CD4-positive, alpha-beta T cell treated with Interleukin-6 for 4 hours (primary cell): ENCODE measurements at regions not wholly inside any gene's neighbourhood (a gene's known extent, or its start where the extent isn't known, plus 50 kb on each side); places are given as distances from the start of the nearest gene placed in this dataset.

Experiments used
- DNase-seq: peaks from one replicate; pipeline ENCODE4 v3.0.0-alpha.2; 2020; ENCODE audit warnings: mixed read lengths

DNA sequence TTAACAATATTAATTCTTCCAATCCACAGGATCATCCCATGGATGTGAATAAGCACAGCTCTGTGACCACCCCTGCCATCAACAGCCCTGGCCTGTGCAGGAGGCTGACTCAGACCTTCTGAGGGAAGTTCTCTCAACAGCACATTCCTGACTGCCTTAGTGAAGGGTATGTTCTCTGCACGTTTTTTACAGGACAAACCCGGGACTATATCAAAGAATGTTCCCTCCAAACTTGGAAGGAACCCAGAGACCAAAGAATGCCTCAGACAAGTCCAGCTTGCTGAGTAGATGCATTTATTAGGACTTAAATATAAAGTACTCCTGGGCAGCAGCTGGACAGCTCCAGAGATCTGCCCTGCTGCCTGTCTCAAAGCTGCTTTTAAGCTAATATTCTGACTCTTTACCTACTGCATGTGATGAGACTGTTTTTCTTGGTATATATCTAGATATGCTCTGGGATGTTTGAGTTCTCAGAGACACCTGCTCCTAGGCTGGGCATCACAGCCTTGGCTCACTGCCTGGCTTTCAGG, 1127.8 kb upstream of the PRKX start:
- no peak for DNase-seq

GRCh38 chrX:4831574-4831973, 1118.1 kb upstream of the PRKX start:
- DNase-seq: no peak

DNA sequence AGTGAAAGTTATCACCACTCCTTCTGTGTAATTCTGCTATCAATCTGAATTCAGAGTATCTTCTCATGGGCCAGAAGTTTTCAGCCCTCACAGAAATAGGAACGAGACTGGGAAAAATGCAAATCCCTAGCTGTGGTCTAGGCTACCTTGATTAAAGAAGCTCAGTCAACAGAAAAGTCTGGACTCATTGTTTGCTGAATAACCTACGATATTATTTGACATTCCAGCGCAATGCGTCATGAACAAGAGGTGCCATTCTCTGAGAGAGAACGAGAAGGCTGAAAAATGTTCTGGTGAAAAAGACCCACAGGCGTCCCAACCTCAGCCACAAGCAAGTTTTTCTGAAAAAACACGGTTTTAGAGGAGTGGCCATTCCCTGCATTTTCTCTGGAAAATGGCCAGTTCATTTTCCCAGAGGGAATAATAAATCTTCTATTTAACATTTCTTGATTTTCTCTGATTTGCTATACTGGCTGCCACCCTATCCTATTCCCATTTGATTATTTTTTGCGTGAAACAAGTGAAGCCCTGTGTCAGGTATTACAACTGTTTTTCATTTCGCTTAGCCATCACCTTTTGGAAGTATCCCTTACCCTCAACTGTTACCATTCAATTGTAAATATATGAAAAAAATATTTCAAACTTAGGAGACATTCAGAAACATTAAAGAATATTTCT, 1117.6 kb upstream of the PRKX start:
- DNase-seq: no peak

- DNase-seq: no peak
Measured at GRCh38 chrX:4825550-4825949, 1112.1 kb upstream of the PRKX start.

DNA sequence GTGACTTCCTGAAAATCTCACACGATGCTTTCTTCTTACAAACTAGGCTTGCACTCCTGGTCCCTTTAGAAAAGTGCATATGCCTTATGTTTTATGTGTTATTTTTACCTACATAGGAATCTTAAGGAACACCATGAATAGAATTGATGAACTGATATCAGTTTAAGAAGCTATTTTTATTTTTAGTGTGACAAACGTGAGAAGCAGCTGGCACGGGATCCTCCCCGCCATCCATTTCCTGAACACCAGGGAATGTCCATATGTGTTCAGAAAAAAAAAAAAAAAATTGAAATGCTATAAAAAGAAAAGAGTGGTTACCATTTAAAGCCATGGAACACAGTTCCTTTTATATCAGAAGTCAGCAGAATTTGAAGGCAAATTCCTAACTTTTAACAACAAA, 1096.1 kb upstream of the PRKX start:
- DNase-seq: no peak

GRCh38 chrX:4805502-4805901, 1092.1 kb upstream of the PRKX start:
- DNase-seq: no peak

DNA sequence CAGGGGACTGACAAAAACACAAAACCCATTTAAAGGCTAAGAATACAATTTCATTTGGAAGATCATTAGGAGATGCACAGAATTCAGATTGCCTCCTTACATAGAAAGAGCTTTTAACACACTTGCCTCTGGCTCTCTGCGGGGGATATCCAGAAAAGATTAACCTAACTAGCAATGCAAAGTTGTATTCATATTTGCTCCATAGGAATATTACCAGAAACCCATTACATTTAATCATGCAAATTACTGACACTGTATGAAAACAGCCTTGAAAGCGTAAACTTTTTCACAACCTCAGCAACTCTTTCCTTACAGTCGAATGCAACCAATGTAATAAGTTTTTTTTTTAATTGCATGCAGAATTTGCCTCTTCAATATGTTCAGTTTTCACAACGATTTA, 1087.3 kb upstream of the PRKX start:
- no peak for DNase-seq

DNA sequence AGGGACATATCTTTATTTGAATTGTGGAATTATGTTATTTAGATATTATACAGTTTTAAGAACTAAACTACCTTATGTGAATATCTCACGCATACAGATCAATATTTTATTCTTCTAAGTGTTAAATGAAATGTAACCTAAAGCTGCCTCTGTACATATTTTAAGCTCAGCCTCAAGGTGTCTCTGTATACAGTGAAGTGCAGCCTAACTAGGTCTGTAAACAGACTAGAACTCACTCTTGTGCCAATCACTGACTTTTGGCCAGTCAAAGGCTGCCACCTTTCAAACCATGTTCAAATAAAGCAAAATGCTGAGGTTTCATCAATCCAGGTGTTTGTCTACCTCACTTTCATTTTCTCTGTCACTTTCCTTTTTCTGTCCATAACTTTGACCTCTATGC, 1074.5 kb upstream of the PRKX start:
- no peak for DNase-seq

GRCh38 chrX:4764888-4765287, 1051.4 kb upstream of the PRKX start:
- no peak for DNase-seq

DNA sequence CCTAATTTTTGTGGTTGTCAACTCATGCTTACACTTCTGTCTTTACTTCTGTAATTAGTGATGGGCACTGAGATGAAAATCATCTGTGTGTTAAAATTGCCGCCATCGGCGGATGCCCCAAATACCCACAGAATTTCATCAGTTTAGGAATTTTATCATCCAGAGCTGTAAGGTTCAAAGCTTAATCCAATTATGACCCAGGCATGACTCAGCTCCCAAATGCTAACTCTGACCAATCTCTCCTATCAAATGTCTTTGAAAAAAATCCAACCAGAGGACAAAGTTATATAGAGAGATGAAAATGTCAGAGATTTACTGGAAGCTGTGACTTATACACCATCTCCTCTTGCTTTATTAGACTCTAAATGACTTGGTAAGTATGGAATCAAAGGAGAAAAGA, 1048.7 kb upstream of the PRKX start:
- no peak for DNase-seq

GRCh38 chrX:4754878-4755604, 1041.6 kb upstream of the PRKX start:
- DNase-seq: no peak

DNA sequence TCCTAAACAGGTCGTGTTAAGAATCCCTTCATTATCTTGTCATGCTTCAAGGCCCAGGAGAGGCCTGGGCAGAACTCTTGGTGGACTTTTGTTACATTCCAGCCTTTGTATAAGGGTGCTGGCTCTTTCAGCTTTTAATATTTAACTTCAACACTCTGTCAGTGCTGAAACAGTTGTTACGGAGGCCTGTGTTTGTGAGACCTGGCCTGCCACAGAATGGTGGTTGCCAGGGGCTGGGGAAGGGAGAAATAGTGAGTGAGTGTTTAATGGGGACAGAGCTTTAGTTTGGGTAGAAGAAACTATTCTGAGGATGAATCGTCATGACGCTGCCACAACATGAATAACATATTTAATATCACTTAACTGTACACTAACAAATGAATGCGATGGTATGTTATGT, 1027.6 kb upstream of the PRKX start:
- no peak for DNase-seq

DNA sequence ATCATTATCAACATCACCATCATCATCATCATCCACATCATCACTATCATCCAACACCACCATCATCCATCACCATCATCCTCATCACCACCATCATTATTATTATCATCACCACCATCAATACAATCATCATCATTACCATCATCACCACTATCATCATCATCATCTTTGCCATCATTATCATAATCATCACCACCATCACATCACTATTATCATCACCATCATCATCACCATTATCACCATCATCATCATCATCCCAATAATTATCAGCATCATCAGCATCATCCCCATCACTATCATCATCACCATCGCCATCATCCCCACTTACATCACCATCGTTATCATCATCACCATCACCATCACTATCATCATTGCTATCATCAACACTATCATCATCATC, 1021.9 kb upstream of the PRKX start:
- DNase-seq: no peak

GRCh38 chrX:4710618-4711433, 997.4 kb upstream of the PRKX start:
- DNase-seq: no peak

DNA sequence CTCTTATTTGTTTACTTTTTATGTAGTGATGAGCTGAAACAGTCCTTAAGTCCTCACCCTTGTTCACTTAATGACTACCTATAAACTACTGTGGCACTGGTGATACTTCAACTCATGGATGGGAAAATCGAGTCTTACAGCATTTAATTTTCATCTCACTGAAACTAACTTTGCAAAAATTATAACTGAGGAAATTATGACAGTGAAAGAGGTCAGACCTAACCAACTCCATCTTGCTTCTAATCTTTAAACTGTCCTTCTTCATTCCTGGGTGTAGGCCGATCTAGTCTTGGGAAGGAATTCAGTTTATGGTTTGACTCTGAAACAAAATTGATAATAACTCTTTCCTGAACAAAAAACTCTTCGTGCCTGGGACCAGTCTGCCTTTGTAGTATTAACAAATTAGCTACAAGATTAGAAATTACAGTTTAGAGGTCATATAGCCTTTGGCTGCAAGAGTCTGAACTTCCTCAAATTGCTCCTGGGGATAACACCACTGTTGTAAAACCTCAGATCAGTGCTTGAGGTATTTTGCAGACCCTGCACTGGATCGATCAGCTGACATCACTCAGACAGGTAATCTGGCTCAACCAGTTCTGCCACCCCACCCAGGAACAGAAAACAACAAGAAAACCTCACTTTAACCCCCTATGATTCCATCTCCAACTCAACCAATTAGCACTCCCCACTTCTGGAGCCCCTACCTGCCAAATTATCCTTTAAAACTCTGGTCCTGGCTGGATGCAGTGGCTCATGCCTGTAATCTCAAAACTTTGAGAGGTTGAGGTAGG, 995.7 kb upstream of the PRKX start:
- DNase-seq: no peak

DNA sequence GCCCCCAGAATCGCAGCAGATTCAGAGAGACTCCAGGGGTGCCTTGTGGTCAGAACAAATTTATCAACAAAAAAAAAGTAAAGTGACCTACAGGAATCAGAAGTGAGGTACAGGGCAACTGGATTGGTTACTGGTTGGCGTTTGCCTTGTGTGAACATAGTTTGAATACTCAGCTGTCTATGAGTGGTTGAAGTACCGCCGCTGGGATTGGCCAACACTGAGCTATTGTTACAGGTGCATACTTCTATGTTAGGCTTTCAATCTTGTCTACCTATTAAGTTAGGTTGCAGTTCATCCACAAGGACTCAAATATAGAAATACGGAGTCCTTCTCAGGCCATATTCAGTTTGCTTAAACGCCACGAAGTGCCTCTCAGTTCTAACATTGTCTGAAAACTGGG, 993.5 kb upstream of the PRKX start:
- no peak for DNase-seq

DNA sequence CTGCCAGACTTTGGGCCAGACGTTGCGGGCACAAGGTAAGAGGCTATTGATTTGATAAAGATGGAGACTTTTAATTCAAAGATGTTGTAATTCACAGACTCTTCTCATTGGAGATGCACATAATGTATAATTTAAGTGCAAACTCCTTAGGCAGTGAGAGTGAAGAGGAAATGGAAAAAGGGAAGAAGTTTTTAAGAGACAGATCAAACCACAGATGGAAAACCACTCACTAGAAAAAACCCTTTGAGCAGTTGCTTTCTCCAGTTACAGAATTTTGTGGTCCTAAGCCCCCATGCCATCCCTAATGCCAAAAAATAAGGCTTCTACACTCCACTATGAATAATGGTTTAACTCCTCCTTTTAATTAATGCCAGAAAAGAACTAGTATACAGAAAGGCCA, 977.1 kb upstream of the PRKX start:
- no peak for DNase-seq

GRCh38 chrX:4682636-4683035, 969.2 kb upstream of the PRKX start:
- DNase-seq: no peak

DNA sequence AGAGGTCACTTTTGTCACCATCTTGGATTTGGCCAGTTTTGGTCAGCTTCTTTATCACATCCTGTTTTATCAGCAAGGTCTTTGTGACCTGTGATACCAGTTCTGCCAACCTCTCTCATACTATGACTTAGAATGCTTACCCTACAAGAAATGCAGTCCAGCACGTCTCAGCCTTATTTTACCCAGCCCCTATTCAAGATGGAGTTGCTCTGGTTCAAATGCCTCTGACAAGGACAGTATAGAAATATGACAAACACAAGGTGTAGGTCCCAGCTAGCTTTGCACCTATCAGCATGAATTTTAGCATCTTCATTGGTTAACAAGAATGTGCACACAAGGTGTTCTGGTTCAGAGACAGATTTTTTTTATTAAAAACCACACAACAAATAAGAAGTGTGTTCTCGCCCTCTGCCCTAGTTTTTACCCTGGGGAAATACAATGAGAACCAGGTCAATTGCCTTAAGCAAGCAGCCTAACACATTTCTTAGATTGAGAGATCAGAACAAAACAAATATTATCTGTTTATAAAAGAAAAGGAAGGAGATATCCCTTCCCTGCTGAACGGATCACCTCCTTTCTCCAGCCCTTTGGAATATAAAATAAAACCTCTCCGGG, 962.3 kb upstream of the PRKX start:
- no peak for DNase-seq

DNA sequence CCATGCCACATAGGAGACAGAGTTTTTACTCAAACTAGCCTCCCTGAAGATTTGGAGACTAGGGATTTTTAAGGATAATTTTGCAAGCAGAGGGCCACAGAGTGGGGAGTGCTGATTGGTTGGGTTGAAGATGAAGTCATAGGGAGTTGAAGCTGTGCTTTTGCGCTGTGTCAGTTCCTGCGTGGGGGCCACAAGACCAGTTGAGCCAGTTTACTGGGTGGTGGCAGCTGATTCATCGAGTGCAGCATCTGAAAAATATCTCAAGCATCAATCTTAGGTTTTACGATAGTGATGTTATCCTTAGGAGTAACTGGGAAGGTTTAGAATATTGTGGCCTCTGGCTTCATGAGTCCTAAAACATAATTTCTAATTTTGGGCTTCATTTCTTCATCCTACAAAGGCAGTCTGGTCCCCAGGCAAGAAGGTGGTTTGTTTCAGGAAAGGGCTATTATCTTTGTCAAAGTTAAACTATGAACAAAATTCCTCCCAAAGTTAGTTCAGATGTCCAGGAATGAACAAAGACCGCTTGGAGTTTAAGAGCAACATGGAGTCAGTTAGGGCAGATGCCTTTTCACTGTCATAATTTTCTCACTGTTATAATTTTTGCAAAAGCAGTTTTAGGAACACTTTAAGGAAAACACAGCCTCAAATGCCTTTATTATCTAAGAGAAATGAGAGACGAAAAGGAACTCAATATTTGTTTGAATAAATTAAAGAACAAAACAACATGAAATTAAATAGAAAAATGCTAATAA, 960.8 kb upstream of the PRKX start:
- DNase-seq: no peak

DNA sequence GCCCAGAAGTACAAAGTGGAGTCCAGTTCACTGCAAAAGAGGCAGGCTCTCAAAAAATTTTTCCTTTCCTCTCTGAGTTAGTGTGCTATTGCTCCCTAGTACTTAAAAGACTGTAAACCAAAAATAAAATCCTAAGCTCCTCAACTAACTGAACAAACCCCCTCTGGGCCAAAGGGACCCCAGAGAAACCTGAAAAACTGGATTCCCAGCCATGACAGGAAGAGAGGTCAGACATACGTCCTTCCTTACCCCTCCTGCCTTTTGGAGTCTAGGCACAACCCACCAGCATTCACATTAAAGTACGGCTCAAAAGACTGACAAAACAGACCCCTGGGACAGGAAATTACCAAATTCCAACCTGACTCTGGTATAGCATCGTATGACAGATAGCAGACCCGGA, 957.9 kb upstream of the PRKX start:
- no peak for DNase-seq

DNA sequence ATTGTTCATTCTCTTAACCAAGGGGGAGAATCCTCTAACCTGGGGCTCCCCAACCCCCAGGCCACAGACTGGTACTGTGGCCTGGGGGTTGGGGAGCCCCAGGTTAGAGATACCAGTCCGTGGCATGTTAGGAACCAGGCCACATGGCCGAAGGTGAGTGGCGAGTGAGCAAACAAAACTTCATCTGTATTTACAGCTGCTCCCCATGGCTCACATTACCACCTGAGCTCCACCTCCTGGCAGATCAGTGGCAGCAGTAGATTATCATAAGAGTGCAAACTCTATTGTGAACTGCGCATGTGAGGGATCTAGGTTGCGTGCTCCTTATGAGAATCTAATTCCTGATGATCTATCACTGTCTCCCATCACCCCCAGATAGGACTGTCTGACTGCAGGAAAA, 957.2 kb upstream of the PRKX start:
- no peak for DNase-seq
